ENCODE measurements at regions not wholly inside any gene's neighbourhood (a gene's known extent, or its start where the extent isn't known, plus 50 kb on each side); places are given as distances from the start of the nearest gene placed in this dataset.
"Not testable (repeated sequence)": the region's sequence is repeated elsewhere in the genome, so short reads cannot be mapped to it uniquely, and the experiment has no call there.

DNA sequence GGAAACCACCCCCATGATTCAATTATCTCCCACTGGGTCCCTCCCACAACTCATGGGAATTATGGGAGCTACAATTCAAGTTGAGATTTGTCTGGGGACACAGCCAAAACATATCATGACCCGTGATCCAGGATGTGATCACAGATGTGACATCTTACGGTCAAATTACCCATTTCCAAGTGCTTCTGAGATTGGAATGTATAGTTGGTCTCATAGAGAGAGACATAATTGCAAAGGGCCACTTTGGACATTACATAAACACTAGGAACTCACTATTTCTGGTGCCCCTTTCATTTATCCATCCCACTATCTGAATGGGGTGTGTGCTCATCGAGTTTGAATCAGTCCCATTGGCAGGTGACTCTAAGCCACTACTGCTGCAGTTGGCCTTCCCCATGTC, 204.5 kb downstream of the PHLDA1 start:
- no peak for DNase-seq

DNA sequence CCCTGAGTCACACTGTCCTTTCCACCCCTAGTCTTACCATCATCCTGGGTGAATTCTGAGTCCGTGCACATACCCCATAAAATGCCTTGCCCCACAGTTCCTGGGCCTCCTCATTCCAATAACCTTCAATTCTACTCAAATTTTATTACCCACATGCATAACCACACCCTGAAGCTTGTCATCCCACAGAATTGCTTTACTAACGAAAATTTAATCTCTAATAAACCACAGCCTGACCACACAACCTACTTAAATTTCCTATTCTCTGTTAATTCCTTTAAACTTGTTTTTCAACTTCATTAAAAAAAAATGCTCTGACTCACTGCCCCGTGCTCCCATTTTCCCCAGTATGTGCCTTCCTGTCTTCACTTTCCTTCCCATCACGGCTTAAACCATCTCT, 205.9 kb downstream of the PHLDA1 start:
- DNase-seq, result peak; percentile 13 to 14

DNA sequence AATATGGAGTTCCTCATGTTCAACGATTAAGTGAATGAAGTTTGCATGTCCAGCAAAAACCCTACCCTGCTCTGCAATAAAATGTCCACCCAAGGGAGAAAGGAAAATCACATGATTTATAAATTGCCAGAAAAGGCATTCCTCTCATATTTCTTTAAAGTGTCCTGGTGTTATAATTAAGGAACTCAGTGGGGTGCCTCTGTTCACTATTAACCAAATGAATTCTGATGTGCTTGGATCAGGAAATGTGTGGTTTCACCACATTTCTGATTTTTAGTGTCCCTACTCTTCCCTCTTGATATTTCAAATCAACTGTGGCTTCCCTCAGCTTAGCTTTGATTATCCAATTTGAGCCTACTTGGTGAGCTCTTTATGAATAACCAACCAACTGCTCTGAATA, 208.1 kb downstream of the PHLDA1 start:
- DNase-seq, result no peak

DNA sequence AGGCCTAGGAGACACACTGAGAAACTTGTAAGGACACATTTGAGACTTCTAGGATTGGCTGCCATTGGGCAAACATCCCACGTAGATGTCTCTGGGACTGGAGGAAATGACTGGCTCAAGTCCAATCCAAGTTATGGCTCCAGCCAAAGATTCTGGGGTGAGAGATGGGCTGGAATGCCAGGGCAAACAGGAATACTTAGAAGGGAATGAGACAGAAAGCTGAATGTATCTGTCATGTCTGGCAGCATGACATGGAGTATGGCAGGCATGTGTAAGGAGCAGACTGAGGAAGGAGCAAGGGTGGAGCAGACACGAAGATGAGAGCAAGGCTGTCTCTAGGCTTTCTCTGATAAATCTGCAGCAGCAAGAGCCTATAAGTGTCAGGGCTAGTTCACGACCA, 209.2 kb downstream of the PHLDA1 start:
- DNase-seq, result no peak

DNA sequence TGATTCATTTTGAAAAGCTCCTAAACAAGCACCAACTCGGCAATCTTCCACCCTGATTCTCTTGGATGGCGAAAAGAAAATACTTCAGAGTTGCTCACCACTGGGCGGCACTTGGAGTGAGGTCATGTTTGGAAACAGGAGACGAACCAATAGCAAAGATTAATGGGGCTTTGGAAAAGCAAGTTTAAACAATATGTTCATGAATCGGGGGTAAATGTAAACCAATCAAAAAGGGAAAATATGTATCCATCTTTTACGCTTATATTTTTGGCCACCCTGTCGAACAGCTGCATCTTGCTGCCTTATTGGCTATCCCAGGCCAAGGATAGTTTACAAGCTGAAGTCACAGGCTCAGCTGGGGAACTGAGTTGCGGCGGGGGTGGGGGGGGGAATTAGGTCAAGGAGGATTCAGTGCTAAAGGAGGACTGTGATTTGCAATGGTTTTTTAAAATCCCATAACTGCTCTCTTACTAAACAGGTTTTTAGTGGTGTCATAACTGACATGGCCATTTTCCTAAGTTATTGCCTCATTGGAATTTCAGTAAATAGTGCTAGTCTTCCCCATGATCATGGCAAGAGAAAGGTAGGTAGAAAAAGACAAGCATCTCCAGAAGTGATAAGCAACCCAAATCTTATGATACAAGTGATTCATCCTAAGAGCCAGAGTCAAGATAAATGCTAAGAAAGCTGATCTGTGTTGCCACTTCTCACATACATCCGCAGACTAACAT, 210.6 kb downstream of the PHLDA1 start:
- DNase-seq, result no peak

DNA sequence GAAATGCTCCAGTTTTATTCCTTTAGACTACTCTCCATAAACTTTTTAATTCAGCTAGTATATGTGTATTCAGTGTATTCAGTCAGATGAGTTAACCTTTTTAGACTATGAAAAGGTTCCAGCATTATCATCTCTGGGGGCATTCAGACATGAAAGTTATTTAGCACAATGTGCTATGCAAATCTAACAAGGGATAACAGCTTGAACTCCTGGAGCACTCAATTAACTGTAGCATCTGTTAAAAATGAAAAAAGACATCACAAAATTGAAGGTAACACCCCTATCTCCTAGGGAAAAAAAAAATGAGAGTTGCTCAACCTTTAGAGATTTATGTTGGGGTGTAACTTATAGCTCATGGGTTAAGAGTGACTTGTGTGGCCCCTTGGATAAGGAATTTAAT, 211.5 kb downstream of the PHLDA1 start:
- DNase-seq, result no peak

DNA sequence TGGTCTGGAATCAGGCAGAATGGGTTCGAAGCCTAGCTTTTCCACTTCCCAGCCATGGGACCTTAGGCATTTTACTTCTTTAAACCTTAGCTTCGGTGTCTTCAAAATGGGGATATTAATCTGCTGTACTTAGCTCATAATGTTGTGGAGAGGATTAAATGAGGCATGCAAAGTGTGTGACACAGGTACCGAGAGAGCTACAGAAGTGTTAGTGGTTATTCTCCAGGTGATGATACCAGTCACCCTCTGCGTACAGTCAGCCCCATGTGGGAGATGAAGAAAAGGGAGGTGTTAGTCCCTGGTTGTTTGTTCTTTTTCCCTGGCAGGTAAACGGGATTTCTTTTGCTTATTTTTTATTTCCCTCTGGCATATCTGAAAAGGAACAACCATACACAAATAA, 212.1 kb downstream of the PHLDA1 start:
- DNase-seq, result no peak

DNA sequence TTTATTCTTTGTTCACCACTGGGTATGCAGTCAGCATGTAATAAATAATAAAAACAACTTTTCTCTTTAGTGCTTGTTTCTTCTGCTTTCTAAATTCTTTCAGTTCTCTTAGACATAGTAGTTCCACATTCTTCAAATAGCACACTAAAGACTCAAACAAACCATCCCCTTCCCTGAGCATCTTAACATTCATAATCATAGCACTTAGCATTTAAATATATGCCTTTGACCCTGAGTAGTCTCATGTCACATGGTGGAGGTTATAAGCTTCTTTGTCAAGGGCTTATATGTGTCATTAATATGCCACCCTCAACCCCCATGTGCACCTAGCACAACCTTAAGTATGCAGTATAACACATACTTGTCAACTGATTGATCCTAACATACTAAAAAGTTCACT, 212.7 kb downstream of the PHLDA1 start:
- no peak for DNase-seq

DNA sequence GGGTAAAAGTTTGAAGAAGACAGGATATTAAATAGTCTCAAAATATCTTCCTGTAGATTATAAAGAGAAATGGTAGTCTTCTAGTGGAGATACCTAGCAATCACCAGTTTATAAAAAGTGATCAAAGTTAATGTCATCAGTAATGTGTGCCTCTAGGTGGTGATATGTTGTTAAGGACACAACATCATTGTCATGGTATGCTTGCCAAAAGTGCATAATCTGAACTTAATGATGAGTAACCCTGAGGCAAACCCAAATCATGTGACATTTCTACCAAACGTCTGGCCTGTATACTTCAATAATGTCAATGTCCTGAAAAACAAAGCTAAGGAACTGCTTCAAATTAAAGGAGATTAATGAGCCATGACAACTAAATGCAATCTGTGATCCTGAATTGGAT, 214.7 kb downstream of the PHLDA1 start:
- peak; percentile 23 to 33 for DNase-seq

DNA sequence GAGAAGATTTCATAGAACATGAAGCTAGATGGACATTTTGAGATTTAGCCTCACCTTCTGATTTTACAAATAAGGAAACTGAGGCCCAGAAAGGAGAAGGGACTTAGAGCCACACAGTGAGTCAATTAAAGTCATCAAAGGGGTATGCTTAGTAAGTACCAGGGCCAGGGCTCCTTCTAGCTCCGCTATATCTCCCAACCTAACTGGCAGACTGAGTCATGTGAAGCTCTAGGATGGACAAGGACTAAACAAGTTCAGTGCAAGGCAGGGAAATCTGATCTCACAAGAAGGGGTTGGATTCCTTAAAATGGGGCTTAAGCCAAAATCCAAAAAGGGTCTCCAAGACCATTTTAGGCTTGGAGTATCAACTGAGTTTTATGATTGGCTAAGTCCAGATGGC, 215.8 kb downstream of the PHLDA1 start:
- no peak for DNase-seq

DNA sequence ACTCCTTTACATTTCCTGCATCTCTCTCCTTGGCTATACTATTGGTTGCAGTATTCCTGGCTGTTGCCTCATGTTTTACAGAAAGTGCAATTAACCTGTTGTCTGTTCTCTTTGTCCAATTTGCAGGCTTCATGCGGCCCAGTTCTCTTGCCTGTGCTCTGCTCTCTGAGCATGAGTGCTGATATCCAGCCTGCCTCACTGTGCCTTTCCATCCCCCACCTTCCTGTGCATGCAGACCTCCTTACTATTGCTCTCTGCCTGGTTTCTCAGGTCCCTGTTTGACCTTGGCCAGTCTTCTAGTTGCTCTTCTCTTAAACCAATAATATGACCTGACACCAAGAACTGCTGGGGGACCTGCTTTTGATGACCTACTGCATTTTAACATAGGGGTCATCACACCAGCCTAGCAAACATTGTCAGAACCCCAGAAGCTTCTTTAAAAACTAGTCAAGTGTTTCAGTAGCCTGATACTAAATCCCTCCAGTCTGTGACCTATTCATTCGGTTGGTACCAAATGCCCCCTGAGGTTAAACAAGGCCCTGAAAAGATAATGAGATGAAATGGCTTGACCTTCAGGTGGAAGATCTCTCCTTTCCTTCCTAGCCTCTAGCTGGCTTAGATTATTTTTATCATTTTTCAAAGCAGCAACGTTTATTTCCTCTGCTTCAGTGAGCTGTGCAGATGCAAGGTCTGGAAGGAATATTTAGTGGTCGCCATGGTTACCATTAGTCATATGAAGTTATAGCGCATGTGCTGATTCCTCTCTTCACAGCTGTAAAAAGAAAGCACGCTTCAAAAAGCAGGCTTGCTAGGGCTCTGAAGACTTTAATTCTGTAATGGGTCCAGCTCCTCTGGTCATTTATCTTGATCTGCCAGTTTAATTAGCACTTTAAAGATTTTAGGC, 216.5 kb downstream of the PHLDA1 start:
- DNase-seq, result peak; percentile 18 to 26

DNA sequence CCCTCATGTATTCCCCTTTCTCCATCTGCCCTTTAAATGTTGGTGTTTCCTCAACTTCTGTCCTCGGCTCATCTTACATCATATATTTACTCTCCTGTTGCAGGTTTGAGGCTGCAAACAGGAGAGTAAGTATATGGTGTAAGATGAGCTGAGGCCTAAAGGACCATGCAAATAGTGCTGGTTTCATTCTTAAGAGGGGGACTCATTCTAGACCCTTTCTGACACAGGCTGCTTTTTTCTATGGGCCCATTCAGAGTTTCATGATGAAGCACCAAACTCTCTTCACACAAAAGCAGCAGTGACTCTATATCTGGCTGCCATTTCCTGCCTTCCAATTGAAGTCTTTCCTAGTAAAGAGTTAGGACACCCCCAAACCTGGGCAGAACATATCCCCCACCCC, 218.5 kb downstream of the PHLDA1 start:
- no peak for DNase-seq

DNA sequence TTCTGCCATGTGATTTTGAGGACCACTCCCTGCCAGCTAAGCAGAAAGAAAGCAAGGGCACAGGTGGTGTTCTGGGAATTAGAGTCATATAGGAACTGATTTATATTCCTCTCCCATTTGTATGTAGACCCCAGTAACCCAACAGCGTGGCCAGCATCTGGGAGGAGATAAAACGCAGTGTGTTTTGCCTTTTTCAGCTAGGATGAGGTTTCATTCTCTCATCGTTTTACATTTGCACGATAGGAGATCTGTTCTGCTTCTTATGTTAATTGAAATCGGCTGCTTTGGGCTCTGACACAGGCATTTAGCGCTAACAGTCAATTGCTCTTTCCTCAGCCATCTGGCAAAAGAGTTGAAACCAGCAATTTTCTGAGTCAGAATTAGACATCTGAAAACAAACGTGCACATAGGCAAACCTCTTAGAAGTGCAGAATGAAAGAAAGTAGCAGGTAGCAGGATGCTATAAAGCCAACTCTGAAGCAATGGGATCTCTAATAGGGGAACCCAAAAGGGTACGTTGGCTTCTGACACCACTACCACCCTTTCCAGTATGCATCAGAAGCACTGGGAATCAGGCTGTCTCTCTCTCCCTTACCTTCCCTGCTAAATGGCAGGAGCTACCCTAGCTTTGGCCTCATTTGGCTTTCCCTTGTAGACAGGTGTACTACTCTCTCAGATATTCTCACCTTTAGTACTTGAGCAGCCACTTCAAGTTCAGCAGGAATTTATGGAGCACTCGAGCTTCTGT, 219.1 kb downstream of the PHLDA1 start:
- DNase-seq, result no peak

DNA sequence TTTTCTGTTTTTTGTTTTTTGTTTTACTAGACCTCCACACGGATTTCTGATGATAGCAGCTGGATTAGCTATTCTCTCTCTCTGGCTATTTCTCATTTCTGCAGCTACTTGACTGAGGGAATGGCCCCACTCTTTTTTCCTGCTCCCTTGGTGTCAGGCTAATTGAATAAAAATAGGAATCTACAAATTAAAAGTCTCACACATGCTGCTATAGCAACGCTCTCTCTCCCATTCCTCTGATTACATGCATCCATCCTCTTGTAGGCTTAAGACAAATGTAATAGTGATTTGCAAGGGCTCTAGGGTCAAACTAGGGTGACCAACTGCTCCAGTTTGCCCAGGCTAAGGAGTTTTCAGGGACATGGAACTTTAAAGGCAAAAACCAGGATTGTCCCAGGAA, 221.8 kb downstream of the PHLDA1 start:
- no peak for DNase-seq

DNA sequence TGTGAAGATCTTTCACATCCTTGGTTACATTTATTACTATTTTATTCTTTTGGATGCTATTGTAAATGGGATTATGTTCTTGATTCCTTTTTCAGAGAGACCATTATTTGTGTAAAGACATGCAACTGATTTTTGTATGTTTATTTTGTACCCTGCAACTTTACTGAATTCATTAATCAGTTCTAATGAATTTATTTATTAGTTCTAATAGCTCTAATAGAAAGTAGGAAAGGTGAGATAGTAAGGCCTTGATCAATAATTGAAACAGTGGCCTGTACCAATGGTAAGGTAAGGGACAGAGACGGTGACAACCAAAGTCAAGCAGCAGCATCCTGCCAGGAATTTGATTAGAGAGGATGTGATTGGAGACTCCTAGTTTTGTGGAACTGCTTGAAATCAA, 224.1 kb downstream of the PHLDA1 start:
- DNase-seq, result no peak

DNA sequence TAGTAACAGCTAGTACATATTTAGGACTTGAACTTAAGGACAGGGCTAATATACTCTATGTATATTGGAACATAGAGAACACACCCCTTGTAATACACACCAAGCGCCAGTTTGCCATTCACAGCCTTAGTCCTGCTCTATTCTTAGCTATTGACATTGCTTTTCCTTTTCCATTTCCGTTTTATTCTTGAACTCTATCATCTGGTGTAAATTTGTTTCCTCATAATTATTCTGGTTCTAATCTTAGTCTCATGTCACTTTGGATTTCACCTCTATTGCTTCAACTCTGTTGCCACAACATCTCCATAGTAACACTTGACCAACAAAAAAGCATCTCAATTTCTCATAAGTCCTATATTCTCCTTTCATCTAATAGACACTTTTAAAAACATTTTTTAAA, 225.7 kb downstream of the PHLDA1 start:
- peak in 1 of 2 donors; percentile 18 for DNase-seq

DNA sequence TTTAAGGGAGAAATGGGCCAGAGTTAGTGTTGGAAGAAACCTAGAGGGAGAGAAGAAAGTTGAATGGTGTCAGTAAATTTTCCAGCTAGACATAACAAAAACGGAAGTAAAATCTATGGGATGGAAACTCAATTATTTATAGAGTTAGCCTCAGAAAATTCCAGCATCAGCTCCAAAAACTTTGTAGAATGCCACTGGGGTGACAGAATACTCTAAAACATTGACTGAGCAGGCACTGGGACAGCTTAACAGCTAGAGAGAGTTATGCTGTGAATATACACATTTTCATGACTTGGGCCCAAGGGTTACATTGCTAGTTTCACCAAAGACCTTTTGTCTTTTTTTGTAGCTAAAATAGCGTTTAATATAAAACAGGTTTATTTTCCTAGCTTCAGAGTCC, 226.3 kb downstream of the PHLDA1 start:
- no peak for DNase-seq

DNA sequence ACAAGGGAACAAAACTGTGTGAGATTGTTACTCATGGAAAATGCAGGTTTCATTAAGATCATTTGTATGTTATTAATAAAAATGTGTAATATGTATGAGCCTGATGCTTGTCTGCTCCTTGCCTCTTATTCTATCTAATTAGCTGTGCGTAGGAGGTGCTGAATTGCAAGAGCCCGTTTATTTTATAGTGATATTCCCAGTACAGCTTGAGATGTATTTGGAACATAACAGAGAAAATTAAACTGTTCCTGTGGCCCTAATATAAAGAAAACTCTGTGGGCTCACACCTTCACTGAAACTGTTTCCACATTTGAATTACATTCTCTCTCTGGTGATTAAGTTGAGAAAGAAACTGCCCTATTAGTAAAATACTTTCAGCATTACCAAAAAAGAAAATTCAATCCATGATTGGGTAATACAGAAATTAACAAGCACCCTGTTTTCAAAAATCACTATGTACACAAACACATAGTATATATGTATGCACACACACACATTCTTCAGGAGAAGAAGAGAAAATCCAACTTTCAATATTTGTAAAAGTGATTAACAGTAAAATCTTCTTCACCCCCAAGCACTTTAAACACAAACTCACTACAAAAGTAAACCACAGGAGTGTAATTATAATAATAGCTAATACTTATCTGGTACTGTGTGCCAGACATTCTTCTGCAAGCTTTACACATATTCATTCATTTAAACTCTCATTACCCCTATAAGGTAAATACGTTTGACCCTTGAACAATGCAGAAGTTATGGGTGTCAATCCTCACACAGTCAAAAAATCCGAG, 233.2 kb downstream of the PHLDA1 start:
- DNase-seq, result no peak

DNA sequence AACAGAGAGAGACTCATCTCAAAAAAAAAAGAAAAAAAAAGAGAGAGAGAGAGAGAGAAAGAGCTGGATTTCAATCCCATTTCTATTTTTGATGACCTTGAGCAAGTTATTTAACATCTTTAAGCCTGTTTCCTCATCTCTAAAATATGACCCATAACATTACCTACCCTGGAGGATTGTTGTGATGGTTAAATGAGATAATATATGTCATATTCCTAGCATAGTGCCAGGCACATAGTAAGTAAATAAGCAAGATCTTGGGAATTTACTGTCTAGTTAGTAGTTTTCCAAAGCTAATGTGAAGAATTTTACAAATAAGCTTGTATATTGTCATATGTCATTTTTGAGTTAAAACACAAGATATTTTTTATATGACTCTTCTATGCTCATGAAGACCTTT, 236.5 kb downstream of the PHLDA1 start:
- no peak for DNase-seq

DNA sequence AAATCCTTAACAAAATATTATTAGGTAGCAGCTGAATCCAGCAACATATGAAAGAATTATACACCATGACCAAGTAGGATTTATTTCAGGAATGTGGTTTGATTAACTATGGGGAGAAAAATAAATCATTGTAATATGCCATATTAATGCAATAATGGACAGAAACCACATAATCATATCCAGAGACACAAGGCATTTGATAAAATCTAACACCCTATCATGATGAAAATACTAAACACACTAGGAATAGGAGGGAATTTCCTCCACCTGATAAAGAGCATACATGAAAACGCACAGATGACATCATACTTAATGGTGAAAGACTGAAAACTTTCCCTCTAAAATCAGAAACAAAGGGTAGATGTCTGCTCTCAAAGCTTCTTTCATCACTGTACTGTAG, 238.9 kb downstream of the PHLDA1 start:
- peak; percentile 41 to 72 for DNase-seq

DNA sequence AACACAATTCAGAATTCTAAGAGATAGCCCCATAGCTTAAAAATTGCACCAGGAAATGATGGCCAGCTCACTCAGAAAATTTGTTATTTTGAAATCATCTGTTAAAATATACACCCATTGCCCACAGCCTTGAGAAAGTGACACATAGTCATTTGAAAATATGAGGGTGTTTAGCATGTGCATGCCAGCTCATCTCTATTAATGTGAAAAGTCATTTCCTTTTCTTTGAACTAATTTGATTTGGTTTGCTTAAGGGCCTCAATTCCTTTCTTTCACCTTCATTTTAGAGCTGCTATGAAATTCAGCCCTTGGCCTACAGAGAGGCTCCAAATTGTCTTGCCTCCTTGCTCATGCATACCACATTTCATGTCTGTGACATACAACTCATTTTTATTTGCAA, 241.4 kb downstream of the PHLDA1 start:
- peak; percentile 40 to 82 for DNase-seq

DNA sequence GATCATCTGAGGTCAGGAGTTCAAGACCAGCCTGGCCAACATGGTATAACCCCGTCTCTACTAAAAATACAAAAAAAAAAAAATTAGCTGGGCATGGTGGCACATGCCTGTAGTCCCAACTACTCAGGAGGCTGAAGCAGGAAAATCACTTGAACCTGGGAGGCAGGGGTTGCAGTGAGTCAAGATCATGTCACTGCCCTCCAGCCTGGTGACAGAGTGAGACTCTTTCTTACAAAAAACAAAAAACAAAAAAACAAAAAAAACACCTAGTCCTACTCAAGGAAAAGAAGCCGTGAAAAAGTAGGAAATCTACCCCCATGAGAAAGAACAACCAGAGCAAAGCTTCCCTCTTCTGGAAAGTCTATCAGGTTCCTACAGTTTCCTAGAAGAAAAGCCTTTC, 244.4 kb downstream of the PHLDA1 start:
- not testable (repeated sequence) for DNase-seq

DNA sequence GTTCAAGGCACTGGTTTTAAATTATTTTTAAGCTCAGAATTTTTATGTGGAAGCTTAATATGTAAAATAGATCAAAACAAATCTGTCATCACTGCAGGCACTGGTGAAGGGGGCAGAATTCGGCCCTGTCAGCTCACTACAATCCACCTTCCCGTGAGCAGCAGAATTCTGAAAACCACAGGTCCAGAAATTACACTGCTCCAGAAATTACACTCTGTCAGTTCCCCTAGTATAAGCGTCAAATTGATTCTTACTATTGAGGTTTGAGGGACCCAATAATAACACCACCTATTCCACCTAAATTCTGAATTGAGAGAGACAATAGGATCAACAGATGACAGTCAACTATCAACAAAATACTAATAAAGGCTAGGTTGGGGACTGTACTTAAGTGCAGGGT, 245.5 kb downstream of the PHLDA1 start:
- DNase-seq, result no peak

Measured in inflammatory macrophage treated with lipopolysaccharide for 1 hour (primary cell).